ENCODE measurements at regions not wholly inside any gene's neighbourhood (a gene's known extent, or its start where the extent isn't known, plus 50 kb on each side); places are given as distances from the start of the nearest gene placed in this dataset.
"Not testable (repeated sequence)": the region's sequence is repeated elsewhere in the genome, so short reads cannot be mapped to it uniquely, and the experiment has no call there.

DNA sequence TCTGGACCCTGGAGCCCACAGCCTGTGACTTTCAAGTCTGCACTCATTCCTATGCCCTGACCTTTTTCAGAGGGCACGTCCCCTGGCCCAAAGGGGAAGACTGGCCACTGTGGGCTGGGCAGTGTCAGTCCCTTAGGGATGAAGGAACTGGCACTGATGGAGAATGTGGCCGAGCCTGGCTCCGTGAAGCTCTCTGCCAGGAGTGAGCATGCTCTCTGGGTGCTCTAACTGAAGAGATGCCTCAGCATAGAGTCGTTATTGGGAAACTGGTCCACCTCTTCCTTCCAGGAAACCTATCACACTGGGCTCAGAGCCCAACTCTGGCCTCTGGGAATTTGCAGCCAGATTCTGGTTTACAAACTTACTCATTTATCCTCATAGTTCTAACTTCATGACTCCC, 87.3 kb upstream of the OSBPL11 start:
- not testable (repeated sequence) for TF ChIP-seq POLR2A, CTCF (IDR thresholded peaks at IDR 0.05)

Data from gastroesophageal sphincter (tissue), 3 donors.